ENCODE measurements at regions not wholly inside any gene's neighbourhood (a gene's known extent, or its start where the extent isn't known, plus 50 kb on each side); places are given as distances from the start of the nearest gene placed in this dataset.

DNA sequence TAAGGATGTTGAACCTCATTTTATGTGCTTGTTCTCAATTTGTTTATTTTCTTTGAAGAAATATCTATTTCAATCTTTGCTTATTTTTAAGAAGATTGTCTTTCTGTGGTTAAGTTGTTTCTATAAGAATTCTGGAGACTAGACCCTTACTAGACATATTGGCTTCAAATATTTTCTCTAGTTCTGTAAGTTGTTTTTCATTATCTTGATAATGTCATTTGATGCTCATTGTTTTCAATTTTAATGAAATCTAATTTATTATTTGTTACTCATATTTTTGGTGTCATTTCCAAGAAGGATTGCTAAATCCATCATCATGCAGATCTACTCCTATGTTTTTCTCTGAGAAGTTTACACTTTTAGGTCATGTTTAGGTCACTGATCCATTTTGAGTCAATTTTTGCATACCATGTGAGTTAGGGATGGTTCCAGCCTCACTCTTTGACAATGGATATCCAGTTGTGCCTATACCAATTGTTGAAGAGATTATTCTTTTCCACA, 874.8 kb upstream of the SLITRK6 start:
- Histone ChIP-seq H2AFZ (ENCODE audit: low read length) (no peak overlapping the region), H3K36me3 (replicated peaks; ENCODE audit: insufficient read depth, low read length) (no peaks in the 10 kb centered on the region), H3F3A (ENCODE audit: insufficient read depth, low read length) (no peaks in the 10 kb centered on the region), H3K9me2 (replicated peaks; ENCODE audit: insufficient read depth, low read length) (no peaks in the 10 kb centered on the region), H3K4me3 (ENCODE audit: low read length) (no peak overlapping the region), H3K4me2 (ENCODE audit: low read depth, low read length) (no peak overlapping the region), H3K9ac (ENCODE audit: low read length) (no peak overlapping the region), H3K4me1 (ENCODE audit: low read length) (no peaks in the 10 kb centered on the region), H3K79me2 (ENCODE audit: low read length) (no peaks in the 10 kb centered on the region), H4K20me1 (ENCODE audit: insufficient read depth, low read length) (no peaks in the 10 kb centered on the region), H3K9me3 (replicated peaks; ENCODE audit: insufficient read depth, low read length) (no peaks in the 10 kb centered on the region), H3K27ac (ENCODE audit: low read length) (no peak overlapping the region), H3K27me3 (replicated peaks; ENCODE audit: insufficient read depth, low read length) (no peaks in the 10 kb centered on the region)
- no peak for DNase-seq
- TF ChIP-seq EZH2 (optimal IDR thresholded peaks at IDR 0.05; ENCODE audit: low read depth, low read length): no peak
- TF ChIP-seq EZH2phosphoT487 (IDR thresholded peaks at IDR 0.05; ENCODE audit: low read length): no peak
- TF ChIP-seq, protein P1, sequence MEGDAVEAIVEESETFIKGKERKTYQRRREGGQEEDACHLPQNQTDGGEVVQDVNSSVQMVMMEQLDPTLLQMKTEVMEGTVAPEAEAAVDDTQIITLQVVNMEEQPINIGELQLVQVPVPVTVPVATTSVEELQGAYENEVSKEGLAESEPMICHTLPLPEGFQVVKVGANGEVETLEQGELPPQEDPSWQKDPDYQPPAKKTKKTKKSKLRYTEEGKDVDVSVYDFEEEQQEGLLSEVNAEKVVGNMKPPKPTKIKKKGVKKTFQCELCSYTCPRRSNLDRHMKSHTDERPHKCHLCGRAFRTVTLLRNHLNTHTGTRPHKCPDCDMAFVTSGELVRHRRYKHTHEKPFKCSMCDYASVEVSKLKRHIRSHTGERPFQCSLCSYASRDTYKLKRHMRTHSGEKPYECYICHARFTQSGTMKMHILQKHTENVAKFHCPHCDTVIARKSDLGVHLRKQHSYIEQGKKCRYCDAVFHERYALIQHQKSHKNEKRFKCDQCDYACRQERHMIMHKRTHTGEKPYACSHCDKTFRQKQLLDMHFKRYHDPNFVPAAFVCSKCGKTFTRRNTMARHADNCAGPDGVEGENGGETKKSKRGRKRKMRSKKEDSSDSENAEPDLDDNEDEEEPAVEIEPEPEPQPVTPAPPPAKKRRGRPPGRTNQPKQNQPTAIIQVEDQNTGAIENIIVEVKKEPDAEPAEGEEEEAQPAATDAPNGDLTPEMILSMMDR (IDR thresholded peaks at IDR 0.05; ENCODE audit: low read length): no peak

DNA sequence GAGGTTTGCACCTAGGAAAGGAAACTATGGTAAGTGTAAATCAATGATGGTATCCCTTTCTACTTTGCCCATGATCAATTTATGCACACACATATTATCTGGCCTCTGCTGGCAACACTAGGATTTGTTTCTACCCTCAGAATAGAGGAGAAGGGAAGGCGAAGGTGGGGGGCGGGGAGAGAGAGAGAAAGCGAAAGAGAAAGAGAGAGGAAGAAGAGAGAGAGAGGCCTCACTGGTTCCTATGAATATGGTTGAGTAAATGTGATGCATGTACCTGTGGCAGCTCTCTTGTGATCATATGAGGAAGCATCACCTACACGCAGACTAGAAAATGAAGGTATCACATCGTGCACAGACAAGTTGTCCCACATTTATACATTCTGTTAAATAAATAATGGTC, 882.0 kb upstream of the SLITRK6 start:
- H3K79me2 ChIP-seq (ENCODE audit: low read length): no peaks in the 10 kb centered on the region
- H3K4me2 ChIP-seq (ENCODE audit: low read depth, low read length): peak overlapping the region; percentile 52; the same call in 1 of the 2 replicates
- TF ChIP-seq EZH2 (optimal IDR thresholded peaks at IDR 0.05; ENCODE audit: low read depth, low read length) (no peak), EZH2phosphoT487 (IDR thresholded peaks at IDR 0.05; ENCODE audit: low read length) (no peak)
- TF ChIP-seq, protein P1 (IDR thresholded peaks at IDR 0.05; ENCODE audit: low read length): no peak
- no peaks in the 10 kb centered on the region for H3K9me2 ChIP-seq (replicated peaks; ENCODE audit: insufficient read depth, low read length)
- H2AFZ ChIP-seq (ENCODE audit: low read length): peak overlapping the region; percentile 61
- no peak overlapping the region for H3K9ac ChIP-seq (ENCODE audit: low read length)
- no peak overlapping the region for H3K27ac ChIP-seq (ENCODE audit: low read length)
- peak overlapping the region; percentile 37; the same call in 1 of the 2 replicates for H3K4me3 ChIP-seq (ENCODE audit: low read length)
- no peaks in the 10 kb centered on the region for H3K4me1 ChIP-seq (ENCODE audit: low read length)
- H3K27me3 ChIP-seq (replicated peaks; ENCODE audit: insufficient read depth, low read length): no peaks in the 10 kb centered on the region
- no peaks in the 10 kb centered on the region for H3K36me3 ChIP-seq (replicated peaks; ENCODE audit: insufficient read depth, low read length)
- DNase-seq: peak; percentile 37
- H4K20me1 ChIP-seq (ENCODE audit: insufficient read depth, low read length): no peaks in the 10 kb centered on the region
- H3K9me3 ChIP-seq (replicated peaks; ENCODE audit: insufficient read depth, low read length): no peaks in the 10 kb centered on the region
- H3F3A ChIP-seq (ENCODE audit: insufficient read depth, low read length): no peaks in the 10 kb centered on the region

DNA sequence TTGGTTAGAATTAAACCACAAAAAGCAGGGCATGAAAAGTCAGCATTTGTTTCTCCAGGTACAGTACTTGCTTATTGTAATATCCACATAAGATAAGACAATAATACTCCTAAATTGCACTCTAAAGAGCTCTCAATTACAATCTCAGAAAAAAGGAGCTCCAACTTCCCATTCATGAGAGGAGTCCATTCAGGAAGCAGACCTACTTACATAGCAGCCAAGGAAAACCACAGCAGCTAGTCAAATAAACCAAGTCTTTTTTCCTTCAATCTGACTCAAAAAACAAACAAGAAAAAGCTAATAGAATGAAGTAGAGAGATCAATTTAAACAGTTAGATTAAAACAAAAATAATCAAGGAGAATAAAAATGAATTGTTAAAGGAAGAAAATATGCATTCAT, 885.2 kb upstream of the SLITRK6 start:
- H3K9me2 ChIP-seq (replicated peaks; ENCODE audit: insufficient read depth, low read length): no peaks in the 10 kb centered on the region
- no peaks in the 10 kb centered on the region for H3F3A ChIP-seq (ENCODE audit: insufficient read depth, low read length)
- no peak for DNase-seq
- no peak overlapping the region for H3K4me2 ChIP-seq (ENCODE audit: low read depth, low read length)
- no peaks in the 10 kb centered on the region for H4K20me1 ChIP-seq (ENCODE audit: insufficient read depth, low read length)
- no peaks in the 10 kb centered on the region for H3K4me1 ChIP-seq (ENCODE audit: low read length)
- no peak overlapping the region for H3K4me3 ChIP-seq (ENCODE audit: low read length)
- no peaks in the 10 kb centered on the region for H3K27me3 ChIP-seq (replicated peaks; ENCODE audit: insufficient read depth, low read length)
- no peak overlapping the region for H2AFZ ChIP-seq (ENCODE audit: low read length)
- TF ChIP-seq, protein P1 (IDR thresholded peaks at IDR 0.05; ENCODE audit: low read length): no peak
- TF ChIP-seq EZH2 (optimal IDR thresholded peaks at IDR 0.05; ENCODE audit: low read depth, low read length): no peak
- TF ChIP-seq EZH2phosphoT487 (IDR thresholded peaks at IDR 0.05; ENCODE audit: low read length): no peak
- no peaks in the 10 kb centered on the region for H3K9me3 ChIP-seq (replicated peaks; ENCODE audit: insufficient read depth, low read length)
- H3K36me3 ChIP-seq (replicated peaks; ENCODE audit: insufficient read depth, low read length): no peaks in the 10 kb centered on the region
- no peaks in the 10 kb centered on the region for H3K79me2 ChIP-seq (ENCODE audit: low read length)
- no peak overlapping the region for H3K27ac ChIP-seq (ENCODE audit: low read length)
- no peak overlapping the region for H3K9ac ChIP-seq (ENCODE audit: low read length)

Measured in MM.1S (cell line).